ENCODE measurements at regions not wholly inside any gene's neighbourhood (a gene's known extent, or its start where the extent isn't known, plus 50 kb on each side); places are given as distances from the start of the nearest gene placed in this dataset.

GRCh38 chr1:56356376-56356990 is 222.9 kb downstream of the PLPP3 start:
- Mint-ChIP-seq H3K27me3 (ENCODE audit: low read depth, poor library complexity) (no peaks in the 10 kb centered on the region), H3K4me3 (no peak overlapping the region), H3K4me1 (peaks cover 43% of the 10 kb centered on the region)

DNA sequence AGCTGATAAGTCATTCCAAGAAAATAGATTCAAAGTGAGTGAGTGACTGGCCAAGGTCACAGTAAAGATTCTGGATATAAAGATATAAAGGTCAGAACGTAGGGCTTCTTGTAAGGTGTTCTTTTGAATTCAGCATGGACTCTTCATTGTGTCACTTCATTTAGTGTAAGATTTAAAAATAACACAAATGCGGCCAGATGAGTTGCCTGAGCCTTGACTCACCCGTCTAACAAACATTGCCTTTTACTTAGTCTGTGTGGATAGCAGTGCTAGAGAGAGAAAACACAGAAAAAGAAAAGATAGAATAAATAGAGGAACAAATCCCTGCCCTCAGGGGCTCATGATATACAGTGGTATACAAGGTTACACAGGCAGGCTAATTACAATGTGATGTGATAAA is 223.4 kb downstream of the PLPP3 start:
- DNase-seq: no peak
- Mint-ChIP-seq H3K9me3 (no peaks in the 10 kb centered on the region), H3K27me3 (ENCODE audit: low read depth, poor library complexity) (no peaks in the 10 kb centered on the region)

More at GRCh38 chr1:56356376-56356990, 222.9 kb downstream of the PLPP3 start:
- Mint-ChIP-seq H3K9me3 (no peaks in the 10 kb centered on the region), H3K36me3 (ENCODE audit: low read depth) (no peaks in the 10 kb centered on the region), H3K27ac (no peak overlapping the region)
- TF ChIP-seq, protein P1, sequence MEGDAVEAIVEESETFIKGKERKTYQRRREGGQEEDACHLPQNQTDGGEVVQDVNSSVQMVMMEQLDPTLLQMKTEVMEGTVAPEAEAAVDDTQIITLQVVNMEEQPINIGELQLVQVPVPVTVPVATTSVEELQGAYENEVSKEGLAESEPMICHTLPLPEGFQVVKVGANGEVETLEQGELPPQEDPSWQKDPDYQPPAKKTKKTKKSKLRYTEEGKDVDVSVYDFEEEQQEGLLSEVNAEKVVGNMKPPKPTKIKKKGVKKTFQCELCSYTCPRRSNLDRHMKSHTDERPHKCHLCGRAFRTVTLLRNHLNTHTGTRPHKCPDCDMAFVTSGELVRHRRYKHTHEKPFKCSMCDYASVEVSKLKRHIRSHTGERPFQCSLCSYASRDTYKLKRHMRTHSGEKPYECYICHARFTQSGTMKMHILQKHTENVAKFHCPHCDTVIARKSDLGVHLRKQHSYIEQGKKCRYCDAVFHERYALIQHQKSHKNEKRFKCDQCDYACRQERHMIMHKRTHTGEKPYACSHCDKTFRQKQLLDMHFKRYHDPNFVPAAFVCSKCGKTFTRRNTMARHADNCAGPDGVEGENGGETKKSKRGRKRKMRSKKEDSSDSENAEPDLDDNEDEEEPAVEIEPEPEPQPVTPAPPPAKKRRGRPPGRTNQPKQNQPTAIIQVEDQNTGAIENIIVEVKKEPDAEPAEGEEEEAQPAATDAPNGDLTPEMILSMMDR (IDR thresholded peaks at IDR 0.05): no peak
- no peak for DNase-seq

GRCh38 chr1:56355422-56355821 is 223.9 kb downstream of the PLPP3 start:
- no peaks in the 10 kb centered on the region for H3K27me3 Mint-ChIP-seq (ENCODE audit: low read depth, poor library complexity)

More for the DNA sequence above, 223.4 kb downstream of the PLPP3 start:
- Mint-ChIP-seq H3K36me3 (ENCODE audit: low read depth) (no peaks in the 10 kb centered on the region), H3K4me1 (peaks cover 43% of the 10 kb centered on the region), H3K4me3 (no peak overlapping the region), H3K27ac (no peak overlapping the region)
- TF ChIP-seq, protein P1 (IDR thresholded peaks at IDR 0.05): no peak

DNA sequence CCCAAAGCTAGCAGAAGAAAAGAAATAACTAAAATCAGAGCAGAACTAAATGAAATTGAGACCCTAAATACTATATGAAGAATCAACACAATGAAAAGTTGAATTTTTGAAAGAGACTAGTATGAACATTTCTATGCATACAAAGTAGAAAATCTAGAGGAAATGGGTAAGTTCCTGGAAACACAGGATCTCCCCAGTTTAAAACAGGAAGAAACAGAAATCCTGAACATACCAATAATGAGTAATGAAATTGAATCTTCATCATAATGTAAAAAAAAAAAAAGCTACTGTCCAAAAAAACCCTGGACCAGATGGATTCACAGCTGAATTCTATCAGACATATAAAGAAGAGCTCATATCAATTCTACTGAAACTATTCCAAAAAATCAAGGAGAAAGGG is 233.5 kb downstream of the PLPP3 start:
- no peak overlapping the region for H3K4me3 Mint-ChIP-seq
- H3K9me3 Mint-ChIP-seq: peaks cover 64% of the 10 kb centered on the region
- H3K36me3 Mint-ChIP-seq (ENCODE audit: low read depth): peaks cover 36% of the 10 kb centered on the region
- H3K27ac Mint-ChIP-seq: no peak overlapping the region
- TF ChIP-seq, protein P1 (IDR thresholded peaks at IDR 0.05): no peak
- no peaks in the 10 kb centered on the region for H3K27me3 Mint-ChIP-seq (ENCODE audit: low read depth, poor library complexity)
- DNase-seq: no peak
- no peaks in the 10 kb centered on the region for H3K4me1 Mint-ChIP-seq

More at GRCh38 chr1:56355422-56355821, 223.9 kb downstream of the PLPP3 start:
- Mint-ChIP-seq H3K27ac (no peak overlapping the region), H3K9me3 (no peaks in the 10 kb centered on the region), H3K36me3 (ENCODE audit: low read depth) (no peaks in the 10 kb centered on the region), H3K4me1 (peaks cover 43% of the 10 kb centered on the region), H3K4me3 (no peak overlapping the region)
- TF ChIP-seq, protein P1 (IDR thresholded peaks at IDR 0.05): no peak
- no peak for DNase-seq

- Mint-ChIP-seq H3K4me3 (no peak overlapping the region), H3K27me3 (ENCODE audit: low read depth, poor library complexity) (no peaks in the 10 kb centered on the region), H3K36me3 (ENCODE audit: low read depth) (peaks cover 16% of the 10 kb centered on the region), H3K9me3 (peaks cover 39% of the 10 kb centered on the region), H3K4me1 (peaks cover 24% of the 10 kb centered on the region), H3K27ac (no peak overlapping the region)
- DNase-seq: no peak
- TF ChIP-seq, protein P1 (IDR thresholded peaks at IDR 0.05): no peak
Measured at GRCh38 chr1:56340977-56341376, 238.4 kb downstream of the PLPP3 start.

Measured in nephron progenitor cell (in vitro differentiated cells).